ENCODE measurements at regions not wholly inside any gene's neighbourhood (a gene's known extent, or its start where the extent isn't known, plus 50 kb on each side); places are given as distances from the start of the nearest gene placed in this dataset.

DNA sequence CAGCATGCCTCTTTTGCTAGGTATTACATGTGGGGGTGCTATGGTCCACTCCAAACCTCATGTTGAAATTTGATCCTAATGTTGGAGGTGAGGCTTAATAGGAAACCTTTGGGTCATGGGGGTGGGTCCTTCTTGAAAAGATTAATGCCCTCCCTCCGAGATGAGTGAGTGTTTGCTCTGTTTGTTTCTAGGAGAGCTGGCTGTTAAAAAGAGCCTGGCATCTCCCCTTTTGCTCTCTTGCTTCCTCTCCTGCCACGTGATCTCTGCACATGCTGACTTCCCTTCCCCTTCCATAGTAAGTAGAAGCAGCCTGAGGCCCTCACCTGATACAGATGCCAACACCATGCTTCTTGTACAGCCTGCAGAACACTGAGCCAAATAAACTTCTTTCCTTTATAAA, 104.5 kb downstream of the FAT3 start:
- no peak for TF ChIP-seq POLR2AphosphoS5 (IDR thresholded peaks at IDR 0.05; ENCODE audit: low read depth, low read length)
- no peak for TF ChIP-seq POLR2A (IDR thresholded peaks at IDR 0.05; ENCODE audit: low read depth, low read length)
